Fibroblast of the aortic adventitia (primary cell): ENCODE measurements at regions not wholly inside any gene's neighbourhood (a gene's known extent, or its start where the extent isn't known, plus 50 kb on each side); places are given as distances from the start of the nearest gene placed in this dataset.

ENCODE experiments used
- DNase-seq: peaks from one replicate; pipeline ENCODE4 v3.0.0-alpha.2; 2010; ENCODE audit warnings: low read depth
- H3K4me3 ChIP-seq: 2 replicates; pipeline ENCODE4 v1.5.1; 2011; ENCODE audit warnings: low read depth, mild to moderate bottlenecking, control low read depth, low read length, moderate library complexity
- CTCF ChIP-seq: IDR thresholded peaks from 2 replicates; pipeline ENCODE4 v1.5.1; 2011; ENCODE audit warnings: mild to moderate bottlenecking, low read length, control low read depth, inconsistent platforms; ENCODE audit not compliant: insufficient read depth

- no peak overlapping the region for H3K4me3 ChIP-seq
- no peak for TF ChIP-seq CTCF
Observed at GRCh38 chr1:14318830-14319229, 279.7 kb upstream of the KAZN start.

GRCh38 chr1:14320518-14320917 lies 278.0 kb upstream of the KAZN start:
- peak; percentile 88 for DNase-seq
- H3K4me3 ChIP-seq: no peak overlapping the region
- TF ChIP-seq CTCF: no peak

More at GRCh38 chr1:14318830-14319229, 279.7 kb upstream of the KAZN start:
- DNase-seq: no peak

GRCh38 chr1:14320986-14321385 lies 277.5 kb upstream of the KAZN start:
- H3K4me3 ChIP-seq: no peak overlapping the region
- TF ChIP-seq CTCF: no peak
- DNase-seq: no peak

- DNase-seq: no peak
- TF ChIP-seq CTCF: no peak
Observed at GRCh38 chr1:14321422-14321821, 277.1 kb upstream of the KAZN start.

GRCh38 chr1:14323568-14324247 lies 274.8 kb upstream of the KAZN start:
- DNase-seq: peak; percentile 17
- no peak for TF ChIP-seq CTCF
- H3K4me3 ChIP-seq: no peak overlapping the region

More at GRCh38 chr1:14321422-14321821, 277.1 kb upstream of the KAZN start:
- H3K4me3 ChIP-seq: no peak overlapping the region

GRCh38 chr1:14324248-14324630 lies 274.2 kb upstream of the KAZN start:
- H3K4me3 ChIP-seq: no peak overlapping the region
- no peak for DNase-seq
- TF ChIP-seq CTCF: no peak

GRCh38 chr1:14326857-14327256 lies 271.6 kb upstream of the KAZN start:
- no peak for TF ChIP-seq CTCF
- no peak for DNase-seq
- H3K4me3 ChIP-seq: no peak overlapping the region
